Lung (tissue), 11 donors: ENCODE measurements at regions not wholly inside any gene's neighbourhood (a gene's known extent, or its start where the extent isn't known, plus 50 kb on each side); places are given as distances from the start of the nearest gene placed in this dataset.

Experiments used
- ATAC-seq: fragments of 200-7000 bp; cut with Tn5 transposase; one replicate; pipeline ENCODE4 v1.9.1; 2020; ENCODE audit warnings: moderate number of reproducible peaks; ENCODE audit not compliant: insufficient read depth, low FRiP score
- DNase-seq, 3 donors: peaks; one replicate each; pipeline ENCODE4 v3.0.0-alpha.2; 2013 to 2017
- H3K27ac ChIP-seq, 2 donors: one replicate each; pipeline ENCODE4 v1.5.1; 2013; ENCODE audit warnings: mild to moderate bottlenecking in 2 of 2, moderate library complexity in 2 of 2, control low read depth in 1 of 2, inconsistent platforms in 1 of 2, low read depth in 1 of 2, low read length in 1 of 2
- H3K27me3 ChIP-seq, 3 donors: one replicate each; pipeline ENCODE4 v1.5.1; 2013; ENCODE audit warnings: low read length in 2 of 3; ENCODE audit not compliant: control insufficient read depth in 3 of 3, insufficient read depth in 3 of 3
- H3K36me3 ChIP-seq, 4 donors: one replicate each; pipeline ENCODE4 v1.5.1; 2013; ENCODE audit warnings: low read length in 4 of 4, mild to moderate bottlenecking in 1 of 4, moderate library complexity in 1 of 4; ENCODE audit not compliant: control insufficient read depth in 4 of 4, insufficient read depth in 4 of 4
- H3K4me1 ChIP-seq, 5 donors: one replicate each; pipeline ENCODE4 v1.5.1; 2013; ENCODE audit warnings: low read length in 5 of 5, mild to moderate bottlenecking in 2 of 5, moderate library complexity in 1 of 5; ENCODE audit not compliant: control insufficient read depth in 5 of 5, insufficient read depth in 5 of 5
- H3K4me3 ChIP-seq: one replicate; pipeline ENCODE4 v1.5.1; 2013; ENCODE audit warnings: mild to moderate bottlenecking, control low read depth, moderate library complexity
- H3K9ac ChIP-seq, 2 donors: one replicate each; pipeline ENCODE4 v1.5.1; 2013; ENCODE audit warnings: low read length in 2 of 2, control low read depth in 1 of 2; ENCODE audit not compliant: insufficient read depth in 1 of 2
- H3K9me3 ChIP-seq, 4 donors: one replicate each; pipeline ENCODE4 v1.5.1; 2013; ENCODE audit warnings: low read length in 3 of 4, mild to moderate bottlenecking in 1 of 4, moderate library complexity in 1 of 4; ENCODE audit not compliant: control insufficient read depth in 4 of 4, insufficient read depth in 3 of 4
- WGBS, 2 donors: extraction: QIAGEN DNeasy Blood & Tissue Kit; methylation state at CpG; one replicate each; pipeline ENCODE4 v1.1.7; 2013; 5-methylcytosine and 5-hydroxymethylcytosine counted together
- TF ChIP-seq, protein P1 (sequence below): IDR thresholded peaks from 2 replicates; pipeline ENCODE4 v1.5.1; 2012; ENCODE audit warnings: mild to moderate bottlenecking; ENCODE audit errors: control extremely low read depth, extremely low read depth
- donor health status: control.
- donor health status: control.
- donor health status: Bipolar disorder and iron deficiency.
- donor health status: healthy.
- donor health status: DM: yes; HTN: yes; CAD: no.

DNA sequence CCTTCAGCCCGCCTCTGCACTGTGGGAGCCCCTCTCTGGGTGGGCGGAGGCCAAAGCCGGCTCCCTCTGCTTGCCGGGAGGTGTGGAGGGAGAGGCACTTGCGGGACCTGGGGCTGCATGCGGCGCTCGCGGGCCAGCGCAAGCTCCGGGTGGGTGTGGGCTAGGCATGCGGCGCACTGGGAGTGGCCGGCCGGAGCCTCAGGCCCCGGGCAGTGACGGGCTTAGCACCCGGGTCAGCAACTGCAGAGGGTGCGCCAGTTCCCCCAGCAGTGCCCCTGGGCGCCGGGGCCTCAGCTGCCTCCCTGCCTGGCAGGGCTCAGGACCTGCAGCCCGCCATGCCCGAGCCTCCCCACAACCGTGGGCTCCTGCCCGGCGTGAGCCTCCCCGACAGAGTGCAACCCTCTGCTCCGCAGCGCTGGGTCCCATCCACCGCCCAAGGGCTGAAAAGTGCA lies 98.9 kb upstream of the POU1F1 start:
- ATAC-seq (no peak), DNase-seq (no peak)
- no peaks in the 10 kb centered on the region for H3K4me1 ChIP-seq
- no peak overlapping the region for H3K4me3 ChIP-seq
- H3K9ac ChIP-seq: no peak overlapping the region
- H3K27me3 ChIP-seq: no peaks in the 10 kb centered on the region
- H3K9me3 ChIP-seq: no peaks in the 10 kb centered on the region
- H3K27ac ChIP-seq: no peak overlapping the region
- H3K36me3 ChIP-seq: no peaks in the 10 kb centered on the region
- 96 to 98% methylated on average over 30 of the region's 30 CpGs for WGBS, 2 donors
- TF ChIP-seq, protein P1, sequence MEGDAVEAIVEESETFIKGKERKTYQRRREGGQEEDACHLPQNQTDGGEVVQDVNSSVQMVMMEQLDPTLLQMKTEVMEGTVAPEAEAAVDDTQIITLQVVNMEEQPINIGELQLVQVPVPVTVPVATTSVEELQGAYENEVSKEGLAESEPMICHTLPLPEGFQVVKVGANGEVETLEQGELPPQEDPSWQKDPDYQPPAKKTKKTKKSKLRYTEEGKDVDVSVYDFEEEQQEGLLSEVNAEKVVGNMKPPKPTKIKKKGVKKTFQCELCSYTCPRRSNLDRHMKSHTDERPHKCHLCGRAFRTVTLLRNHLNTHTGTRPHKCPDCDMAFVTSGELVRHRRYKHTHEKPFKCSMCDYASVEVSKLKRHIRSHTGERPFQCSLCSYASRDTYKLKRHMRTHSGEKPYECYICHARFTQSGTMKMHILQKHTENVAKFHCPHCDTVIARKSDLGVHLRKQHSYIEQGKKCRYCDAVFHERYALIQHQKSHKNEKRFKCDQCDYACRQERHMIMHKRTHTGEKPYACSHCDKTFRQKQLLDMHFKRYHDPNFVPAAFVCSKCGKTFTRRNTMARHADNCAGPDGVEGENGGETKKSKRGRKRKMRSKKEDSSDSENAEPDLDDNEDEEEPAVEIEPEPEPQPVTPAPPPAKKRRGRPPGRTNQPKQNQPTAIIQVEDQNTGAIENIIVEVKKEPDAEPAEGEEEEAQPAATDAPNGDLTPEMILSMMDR: no peak

DNA sequence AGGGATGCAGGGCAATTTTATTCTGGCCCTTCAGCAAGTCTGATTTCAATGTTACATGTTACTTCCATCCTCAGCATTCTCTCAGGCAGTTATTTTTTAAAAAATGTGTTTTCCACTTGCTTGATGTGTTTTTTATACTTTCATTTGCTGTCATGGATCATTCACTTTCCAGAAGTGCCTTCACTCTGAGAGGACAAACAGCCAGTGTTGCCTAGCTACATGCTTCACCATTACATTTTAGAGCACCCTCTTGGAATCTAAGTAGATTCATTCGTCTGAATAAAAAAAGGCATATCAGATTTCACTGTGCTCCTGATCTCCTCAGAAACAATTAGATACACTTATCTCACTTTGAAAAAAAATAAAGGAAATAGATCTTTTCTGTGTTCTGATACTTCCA lies 93.6 kb upstream of the POU1F1 start:
- Histone ChIP-seq H3K27me3 (peaks cover 0 to 2% (median 0%) of the 10 kb centered on the region in 3 donors), H3K4me3 (no peak overlapping the region), H3K9me3 (no peaks in the 10 kb centered on the region), H3K9ac (no peak overlapping the region), H3K4me1 (no peaks in the 10 kb centered on the region), H3K36me3 (no peaks in the 10 kb centered on the region), H3K27ac (no peak overlapping the region)
- TF ChIP-seq, protein P1: no peak
- 39 to 73% methylated on average over 1 of the region's 1 CpG for WGBS, 2 donors
- ATAC-seq: no peak
- DNase-seq: peak in 1 of 3 donors; percentile 5

DNA sequence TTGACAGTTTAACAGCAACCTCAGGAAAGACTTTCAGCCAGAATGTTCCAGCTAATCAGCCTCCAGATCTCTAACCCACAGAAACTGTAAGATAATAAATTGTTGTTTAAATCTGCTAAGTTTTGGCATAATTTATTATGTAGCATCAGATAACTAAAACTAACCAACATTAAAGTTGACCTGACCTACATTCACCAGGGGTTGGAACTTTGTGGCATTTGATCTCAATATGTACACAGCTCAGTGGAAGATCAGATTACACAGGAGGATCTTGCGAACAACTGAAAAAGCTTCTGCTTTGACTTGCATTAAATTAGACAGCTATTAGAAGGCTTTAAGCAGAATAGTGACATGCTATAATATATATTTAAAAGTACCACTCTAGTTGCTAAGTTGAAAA lies 91.4 kb upstream of the POU1F1 start:
- peaks cover 0 to 2% (median 0%) of the 10 kb centered on the region in 3 donors for H3K27me3 ChIP-seq
- no peaks in the 10 kb centered on the region for H3K9me3 ChIP-seq
- H3K9ac ChIP-seq: no peak overlapping the region
- H3K4me1 ChIP-seq: no peaks in the 10 kb centered on the region
- no peak for DNase-seq
- no peak for ATAC-seq
- no peaks in the 10 kb centered on the region for H3K36me3 ChIP-seq
- no peak overlapping the region for H3K4me3 ChIP-seq
- 63 to 87% methylated on average over 1 of the region's 1 CpG for WGBS, 2 donors
- TF ChIP-seq, protein P1: no peak
- no peak overlapping the region for H3K27ac ChIP-seq

DNA sequence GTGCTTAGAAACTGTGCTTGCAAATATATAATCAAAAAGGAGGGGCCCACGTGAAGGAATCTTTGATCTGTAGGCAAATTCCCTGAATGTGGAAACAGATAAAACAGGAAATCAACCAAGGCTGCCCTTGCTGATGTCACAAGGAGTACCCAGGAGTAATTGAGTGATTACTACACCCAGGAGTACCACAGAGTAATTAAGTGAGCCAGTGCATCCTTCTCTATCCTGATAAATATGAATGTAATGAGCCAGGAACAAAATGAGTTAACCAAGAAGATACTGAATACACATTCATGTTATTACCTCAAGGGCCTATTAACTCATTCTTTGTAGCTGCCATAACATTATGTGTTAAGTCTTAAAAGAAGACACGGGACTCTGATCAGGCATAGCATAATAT lies 87.3 kb upstream of the POU1F1 start:
- H3K4me1 ChIP-seq: no peaks in the 10 kb centered on the region
- no peaks in the 10 kb centered on the region for H3K27me3 ChIP-seq
- H3K9ac ChIP-seq: no peak overlapping the region
- no peaks in the 10 kb centered on the region for H3K36me3 ChIP-seq
- H3K27ac ChIP-seq: no peak overlapping the region
- H3K9me3 ChIP-seq: no peaks in the 10 kb centered on the region
- H3K4me3 ChIP-seq: no peak overlapping the region
- WGBS, 2 donors: 43 to 73% methylated on average over 2 of the region's 2 CpGs
- no peak for DNase-seq
- no peak for ATAC-seq
- TF ChIP-seq, protein P1: no peak
